K562 (cell line): ENCODE measurements at regions not wholly inside any gene's neighbourhood (a gene's known extent, or its start where the extent isn't known, plus 50 kb on each side); places are given as distances from the start of the nearest gene placed in this dataset.

ENCODE experiments used
- ATAC-seq: fragments of 200-7000 bp; cut with Tn5 transposase; 3 replicates; pipeline ENCODE4 v1.9.1; 2020; ENCODE audit warnings: moderate library complexity
- BruUV-seq: library from RNA; stranded (reverse); fragments of 400-500 nt; replicated peaks from 2 replicates; lab custom pipeline; 2021; lab: Mats Ljungman, UMichigan
- CTCF ChIA-PET: fragments of 300-600 bp; formaldehyde crosslinking; extraction: SDS; loops from one replicate; lab custom pipeline; 2021; ENCODE audit warnings: low intra/inter-chr PET ratio; lab: Yijun Ruan, JAX
- POLR2A ChIA-PET: fragments of 300-600, 350-650 bp; sonication (Branson Sonifier 250); formaldehyde crosslinking; extraction: SDS; loops from one replicate; lab custom pipeline; 2021; ENCODE audit warnings: antibody characterized with exemption, inconsistent platforms; lab: Yijun Ruan, JAX
- DNase-seq, 4 experiments: peaks; one replicate each; pipeline versions ENCODE4 v3.0.0 to v3.0.0-alpha.2; 2011 to 2018; ENCODE audit warnings: low spot score in 3 of 4, mixed read lengths in 3 of 4; ENCODE audit errors: extremely low read depth in 1 of 4
- FAIRE-seq: peaks from 2 replicates; lab custom pipeline; 2011; peaks lifted over from hg19 to GRCh38; lab: Jason Lieb, UNC
- H2AFZ ChIP-seq: 2 replicates; pipeline ENCODE4 v1.6.0; 2011; ENCODE audit warnings: low read depth, low read length, control low read depth, inconsistent platforms
- H3K27ac ChIP-seq: fragments of 200-600 bp; 3 replicates; pipeline ENCODE4 v1.8.0; 2011; ENCODE audit warnings: low read depth, mild to moderate bottlenecking, control low read depth, inconsistent platforms, low read length, moderate library complexity, mixed read lengths; ENCODE audit errors: extremely low read depth
- H3K27me3 ChIP-seq, 2 experiments: fragments of 300-600 bp in 1 of 2; 2 replicates in 1 of 2; 3 replicates in 1 of 2; pipeline versions ENCODE4 v1.6.0 to v1.8.0; 2011; ENCODE audit warnings: inconsistent platforms in 2 of 2, low read length in 2 of 2, mild to moderate bottlenecking in 1 of 2, mixed read lengths in 1 of 2, moderate library complexity in 1 of 2; ENCODE audit not compliant: control insufficient read depth in 2 of 2, insufficient read depth in 2 of 2
- H3K36me3 ChIP-seq: fragments of 300-600 bp; 3 replicates; pipeline ENCODE4 v1.8.0; 2011; ENCODE audit warnings: mild to moderate bottlenecking, low read length, inconsistent platforms; ENCODE audit not compliant: control insufficient read depth, insufficient read depth
- H3K4me1 ChIP-seq, 2 experiments: fragments of 200-600 bp in 1 of 2; replicated peaks in 1 of 2; 2 replicates in 1 of 2; 3 replicates in 1 of 2; pipeline versions ENCODE4 v1.5.1 to v1.8.0; 2011; ENCODE audit warnings: inconsistent platforms in 2 of 2, low read length in 2 of 2, mild to moderate bottlenecking in 1 of 2, mixed read lengths in 1 of 2, moderate library complexity in 1 of 2; ENCODE audit not compliant: control insufficient read depth in 2 of 2, insufficient read depth in 2 of 2
- H3K4me2 ChIP-seq: 2 replicates; pipeline ENCODE4 v1.6.1; 2011; ENCODE audit warnings: low read length, control low read depth, inconsistent platforms, mixed read lengths; ENCODE audit not compliant: insufficient read depth
- H3K4me3 ChIP-seq: fragments of 200-600 bp; sonication (generic), shearing (Covaris generic); 2 replicates; pipeline ENCODE4 v1.5.1; 2016; ENCODE audit warnings: control low read depth, inconsistent platforms
- H3K79me2 ChIP-seq: fragments of 200-600 bp; 3 replicates; pipeline ENCODE4 v1.8.0; 2011; ENCODE audit warnings: low read length, inconsistent platforms; ENCODE audit not compliant: control insufficient read depth, insufficient read depth
- H3K9ac ChIP-seq, 2 experiments: 2 replicates each; pipeline versions ENCODE4 v1.6.0 to v1.6.1; 2011; ENCODE audit warnings: low read depth in 2 of 2, low read length in 2 of 2, control low read depth in 1 of 2, inconsistent platforms in 1 of 2, mild to moderate bottlenecking in 1 of 2, mixed read lengths in 1 of 2; ENCODE audit not compliant: insufficient read depth in 1 of 2
- H3K9me1 ChIP-seq: one replicate; pipeline ENCODE4 v1.6.0; 2011; ENCODE audit warnings: inconsistent platforms, mild to moderate bottlenecking, low read length, moderate library complexity; ENCODE audit not compliant: control insufficient read depth, insufficient read depth
- H3K9me3 ChIP-seq: replicated peaks from 2 replicates; pipeline ENCODE4 v1.5.1; 2011; ENCODE audit warnings: low read depth, low read length, inconsistent platforms; ENCODE audit not compliant: control insufficient read depth, insufficient read depth
- H4K20me1 ChIP-seq: replicated peaks from 2 replicates; pipeline ENCODE4 v1.6.1; 2011; ENCODE audit warnings: low read length, inconsistent platforms, mixed read lengths; ENCODE audit not compliant: control insufficient read depth, insufficient read depth
- CHD1 ChIP-seq: fragments of 200-600 bp; sonication (generic); IDR thresholded peaks from one replicate; pipeline ENCODE4 v1.6.1; 2012; ENCODE audit warnings: mild to moderate bottlenecking, moderate library complexity, low read length, inconsistent platforms
- ETS1 ChIP-seq: conservative IDR thresholded peaks from 2 replicates; pipeline ENCODE4 v1.6.1; 2011; ENCODE audit warnings: low read depth, mild to moderate bottlenecking, low read length; ENCODE audit not compliant: control insufficient read depth
- ETV1 ChIP-seq: fragments of 450-650 bp; conservative IDR thresholded peaks from 2 replicates; pipeline ENCODE4 v1.6.1; 2016; ENCODE audit warnings: missing genetic modification characterization, control low read depth, low read depth, missing compliant biosample characterization
- NELFE ChIP-seq: IDR thresholded peaks from 2 replicates; pipeline ENCODE4 v1.6.1; 2011; ENCODE audit warnings: mild to moderate bottlenecking; ENCODE audit not compliant: insufficient read depth, insufficient read length
- PATZ1 ChIP-seq: fragments of 250-450 bp; sonication (Bioruptor Pico); IDR thresholded peaks from 2 replicates; pipeline ENCODE4 v1.5.0; 2020; ENCODE audit warnings: mild to moderate bottlenecking, borderline replicate concordance
- PHB ChIP-seq: fragments of 250-450 bp; sonication (Bioruptor Pico); IDR thresholded peaks from 2 replicates; pipeline ENCODE4 v1.5.0; 2021
- POLR2B ChIP-seq: fragments of 450-650 bp; IDR thresholded peaks from 2 replicates; pipeline ENCODE4 v1.6.1; 2018; ENCODE audit warnings: low read depth; ENCODE audit not compliant: partially characterized antibody
- RBM22 ChIP-seq: fragments of 200-400 bp; formaldehyde crosslinking; IDR thresholded peaks from 2 replicates; pipeline ENCODE4 v1.6.1; 2018; ENCODE audit warnings: low read length, low read depth; ENCODE audit not compliant: poor library complexity, severe bottlenecking
- SRSF3 ChIP-seq: fragments of 200-400 bp; formaldehyde crosslinking; IDR thresholded peaks from 2 replicates; pipeline ENCODE4 v1.6.1; 2016; ENCODE audit warnings: mild to moderate bottlenecking, low read length, moderate library complexity; ENCODE audit not compliant: insufficient read depth
- SRSF9 ChIP-seq: fragments of 200-400 bp; formaldehyde crosslinking; IDR thresholded peaks from 2 replicates; pipeline ENCODE4 v1.6.1; 2017; ENCODE audit warnings: low read depth, low read length, borderline replicate concordance
- TCF7 ChIP-seq: sonication (generic); IDR thresholded peaks from 2 replicates; pipeline ENCODE4 v1.6.1; 2016; ENCODE audit warnings: antibody characterized with exemption, borderline replicate concordance
- ZBED1 ChIP-seq: IDR thresholded peaks from 2 replicates; pipeline ENCODE4 v1.6.1; 2014
- ZNF165 ChIP-seq: fragments of 250-450 bp; sonication (Bioruptor Pico); IDR thresholded peaks from 2 replicates; pipeline ENCODE4 v1.4.0; 2020; ENCODE audit warnings: borderline replicate concordance
- ZNF398 ChIP-seq: fragments of 250-450 bp; sonication (Bioruptor Pico); IDR thresholded peaks from 2 replicates; pipeline ENCODE4 v1.8.0; 2021; ENCODE audit warnings: moderate library complexity, mild to moderate bottlenecking, inconsistent platforms
- ZNF668 ChIP-seq: fragments of 250-450 bp; sonication (Bioruptor Pico); IDR thresholded peaks from 2 replicates; pipeline ENCODE4 v1.8.0; 2022; ENCODE audit warnings: mild to moderate bottlenecking, inconsistent platforms
- ZNF77 ChIP-seq: fragments of 250-450 bp; sonication (Bioruptor Pico); IDR thresholded peaks from 2 replicates; pipeline ENCODE4 v1.5.0; 2020
- ZNF830 ChIP-seq: fragments of 250-450 bp; sonication (Bioruptor Pico); IDR thresholded peaks from 2 replicates; pipeline ENCODE4 v1.5.0; 2021; ENCODE audit warnings: mild to moderate bottlenecking
- WGBS: fragments of 100-300 bp; shearing (Covaris generic); methylation state at CpG from one replicate; pipeline ENCODE4 v1.1.6; 2016; ENCODE audit warnings: low coverage, mixed read lengths; ENCODE audit not compliant: insufficient coverage; ENCODE audit errors: missing lambda C conversion rate; 5-methylcytosine and 5-hydroxymethylcytosine counted together
- in situ Hi-C: fragments of 300-500 bp; cut with MboI; formaldehyde crosslinking; loops from 4 replicates; pipeline ENCODE4 v1.15.0; 2018; ENCODE audit warnings: inconsistent platforms, mixed read lengths
- intact Hi-C: fragments of 100-400 bp; cut with micrococcal nuclease; formaldehyde crosslinking; loops from 2 replicates; pipeline ENCODE4 v1.14.2; 2022

- TF ChIP-seq ZNF398 (CRISPR knock-in tag) (no peak), ETS1 (no peak), POLR2B (no peak), ZNF77 (CRISPR knock-in tag) (no peak)
These were observed 483.2 kb upstream of the FRG2C start (continued) for GRCh38 chr3:75180945-75181298.

- in situ Hi-C loops: no loop called here
- intact Hi-C loops: no loop called here
- 5% methylated on average over 3 of the region's 3 CpGs for WGBS
- TF ChIP-seq TCF7 (no peak), PATZ1 (no peak), SRSF9 (no peak), ETV1 (no peak), RBM22 (no peak), PHB (CRISPR knock-in tag) (no peak), ZNF165 (CRISPR knock-in tag) (no peak), ZNF668 (CRISPR knock-in tag) (no peak), SRSF3 (no peak), ZBED1 (no peak), CHD1 (no peak), NELFE (no peak), ZNF830 (CRISPR knock-in tag) (no peak)
These were observed 475.2 kb upstream of the FRG2C start for GRCh38 chr3:75188962-75189361.

More at GRCh38 chr3:75188962-75189361, 475.2 kb upstream of the FRG2C start:
- ChIA-PET POLR2A (no interaction called here), CTCF (no interaction called here)
- no peak overlapping the region for H3K9ac ChIP-seq
- no peak overlapping the region for H2AFZ ChIP-seq
- H3K27ac ChIP-seq: no peak overlapping the region
- no peaks in the 10 kb centered on the region for H3K79me2 ChIP-seq
- H3K9me3 ChIP-seq: no peaks in the 10 kb centered on the region
- H3K4me3 ChIP-seq: no peak overlapping the region
- no peaks in the 10 kb centered on the region for H3K36me3 ChIP-seq
- FAIRE-seq (no peak), DNase-seq (no peak), ATAC-seq (no peak)
- no peaks in the 10 kb centered on the region for H3K4me1 ChIP-seq
- no peaks in the 10 kb centered on the region for H4K20me1 ChIP-seq
- H3K9me1 ChIP-seq: no peaks in the 10 kb centered on the region
- H3K4me2 ChIP-seq: no peak overlapping the region
- no TSS peak for BruUV-seq
- no peaks in the 10 kb centered on the region for H3K27me3 ChIP-seq
